AML-193 (cell line): ENCODE measurements at regions not wholly inside any gene's neighbourhood (a gene's known extent, or its start where the extent isn't known, plus 50 kb on each side); places are given as distances from the start of the nearest gene placed in this dataset.
A peak's percentile ranks its signal among the peaks of the same experiment; 100 is the strongest.
"Not testable (repeated sequence)": the region's sequence is repeated elsewhere in the genome, so short reads cannot be mapped to it uniquely, and the experiment has no call there.

Experiments used
- DNase-seq, 2 experiments: peaks; one replicate each; lab custom pipeline; 2025; lab: John Stamatoyannopoulos, UW

DNA sequence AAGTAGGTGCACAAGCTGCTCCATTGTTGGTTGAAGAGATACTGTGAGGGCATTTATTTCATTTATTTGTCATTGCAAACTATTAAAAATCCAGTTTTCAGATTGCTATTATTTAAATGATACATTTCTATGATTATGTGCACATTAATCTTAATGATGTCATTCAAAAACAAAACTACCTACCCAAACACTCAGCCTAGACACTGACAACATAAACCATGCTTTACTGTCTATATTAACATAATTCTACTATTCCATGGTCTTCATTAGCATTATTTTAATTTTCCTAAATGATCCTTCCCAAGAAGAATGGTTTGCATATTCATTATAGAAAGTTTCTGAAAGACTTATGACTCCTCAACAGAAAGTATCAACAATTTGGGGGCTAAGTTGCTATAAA, 813.0 kb upstream of the SLITRK5 start:
- DNase-seq = no peak

DNA sequence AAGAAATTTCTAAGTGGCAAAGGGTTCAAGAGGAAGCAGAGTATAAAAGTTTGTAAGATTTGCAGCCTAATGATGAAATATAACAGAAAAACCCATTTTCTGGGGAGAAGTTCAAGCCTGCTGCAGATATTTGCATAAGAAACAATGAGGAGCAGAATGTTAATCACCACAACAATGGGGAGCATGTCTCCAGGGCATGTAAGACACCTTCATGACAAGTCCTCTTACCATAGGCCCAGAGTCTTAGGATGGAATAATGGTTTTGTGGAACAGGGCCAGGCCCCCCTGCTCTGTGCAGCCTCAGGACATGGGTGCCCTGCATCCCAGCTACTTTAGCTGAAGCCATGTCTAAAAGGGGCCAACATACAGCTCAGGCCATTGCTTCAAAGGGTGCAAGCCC, 809.0 kb upstream of the SLITRK5 start:
- DNase-seq = no peak

DNA sequence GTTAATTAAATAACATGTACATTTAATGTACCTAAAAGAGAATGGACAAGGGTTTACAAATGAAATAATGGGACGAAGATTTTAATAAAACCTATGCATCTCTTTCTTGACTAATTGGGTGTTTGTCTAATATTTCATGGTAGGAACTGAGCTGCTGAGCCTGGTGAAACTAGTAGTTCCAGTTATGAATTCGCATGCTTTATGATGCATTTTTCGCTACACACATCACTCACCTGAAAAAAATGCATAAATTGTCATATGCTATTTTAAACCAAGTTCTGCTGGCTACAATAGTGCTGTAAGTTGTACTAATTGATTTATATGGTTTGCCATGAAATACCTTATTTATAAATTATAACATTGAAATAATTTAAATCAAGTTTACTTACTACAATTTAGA, 806.8 kb upstream of the SLITRK5 start:
- DNase-seq = no peak

DNA sequence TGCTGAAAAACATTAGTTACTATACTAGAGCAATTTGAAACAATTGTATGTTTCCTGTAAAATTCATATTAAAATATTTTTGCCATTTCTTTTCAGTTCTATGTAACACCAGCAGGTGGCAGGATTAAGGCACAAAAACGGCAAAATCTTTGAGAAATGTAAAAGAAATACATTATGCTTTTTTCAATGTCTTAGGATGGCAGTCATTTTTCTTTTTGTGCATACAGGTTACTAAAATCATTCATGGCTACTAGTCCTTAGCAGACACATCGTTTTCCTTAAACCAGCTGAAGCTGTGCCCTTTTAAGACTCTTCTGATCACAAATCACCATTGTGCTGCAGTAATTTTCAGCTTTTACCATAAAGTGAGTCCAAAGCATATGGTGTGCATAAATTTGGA, 800.7 kb upstream of the SLITRK5 start:
- peak; percentile 20 to 50 for DNase-seq

DNA sequence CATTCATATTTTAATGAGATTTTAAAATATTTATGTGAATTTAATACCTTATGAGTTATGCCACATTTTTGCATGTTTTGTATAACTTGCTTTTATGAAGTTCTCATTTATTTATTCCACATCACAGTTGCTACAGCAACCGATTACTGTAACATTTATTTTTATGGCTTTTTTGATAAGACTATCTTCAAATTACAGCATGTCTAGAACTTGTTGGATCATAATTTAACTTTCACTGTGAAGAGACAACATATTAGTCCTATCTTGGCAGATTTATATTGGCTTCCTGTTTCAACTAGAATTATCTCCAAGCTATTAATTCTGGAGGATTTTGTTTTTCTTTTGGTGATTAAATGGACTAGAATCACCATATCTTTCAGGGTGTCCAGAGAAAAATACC, 793.7 kb upstream of the SLITRK5 start:
- DNase-seq = no peak

DNA sequence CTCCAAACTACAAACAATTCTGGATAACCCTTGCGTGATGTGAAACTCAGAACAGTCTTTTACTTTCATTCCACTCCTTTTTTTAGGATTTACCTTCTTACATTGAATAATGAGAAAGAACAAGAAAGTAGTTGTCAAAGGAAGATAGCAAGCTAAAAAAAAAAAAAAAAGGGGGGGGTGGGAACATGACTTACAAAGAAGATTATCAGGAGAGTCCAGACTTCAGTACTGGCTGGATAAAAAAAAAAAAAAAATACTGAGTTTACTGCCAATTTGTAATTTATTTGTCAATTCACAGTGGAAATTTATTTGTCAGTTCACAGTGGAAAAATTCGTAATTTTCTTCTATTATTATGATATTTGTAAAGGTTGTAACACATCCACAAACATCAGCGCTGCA, 792.4 kb upstream of the SLITRK5 start:
- DNase-seq = no peak

DNA sequence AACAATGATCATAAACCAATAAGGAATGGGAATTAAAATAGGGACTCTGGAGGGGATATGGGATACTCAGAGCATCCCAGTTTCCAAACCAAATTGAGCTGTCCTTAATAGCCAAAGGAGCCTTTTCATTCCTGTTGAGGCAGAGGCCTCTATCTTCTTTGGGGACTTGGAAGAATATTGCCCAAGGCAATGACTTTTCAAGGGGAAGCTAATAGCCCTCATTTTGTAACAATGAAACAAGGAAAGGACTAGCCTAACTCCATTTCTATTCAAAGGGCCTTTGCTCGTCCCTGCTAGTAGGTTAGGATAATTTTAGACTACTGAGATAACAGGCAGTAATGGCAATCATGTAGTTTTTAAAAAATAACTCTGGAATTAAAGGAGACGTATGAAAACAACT, 789.8 kb upstream of the SLITRK5 start:
- no peak for DNase-seq

DNA sequence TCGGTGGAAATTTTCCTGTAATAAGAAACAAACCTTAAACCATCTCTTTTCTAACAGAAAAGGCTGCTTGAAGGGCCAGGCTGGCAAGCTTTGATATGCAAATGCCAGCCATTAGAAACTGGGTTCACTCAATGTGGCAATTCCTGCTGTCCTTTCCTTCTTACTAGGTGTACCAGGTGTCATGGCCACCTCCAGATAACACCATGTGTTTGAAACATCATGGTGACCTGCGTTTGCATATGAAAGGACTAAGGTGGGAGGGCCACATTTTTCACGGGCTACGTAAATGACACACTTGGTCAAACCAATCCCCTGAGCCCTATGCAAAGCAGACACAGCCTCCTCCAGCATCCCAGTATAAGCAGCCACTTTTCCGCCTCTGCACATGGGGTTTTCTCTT, 789.1 kb upstream of the SLITRK5 start:
- DNase-seq = no peak

DNA sequence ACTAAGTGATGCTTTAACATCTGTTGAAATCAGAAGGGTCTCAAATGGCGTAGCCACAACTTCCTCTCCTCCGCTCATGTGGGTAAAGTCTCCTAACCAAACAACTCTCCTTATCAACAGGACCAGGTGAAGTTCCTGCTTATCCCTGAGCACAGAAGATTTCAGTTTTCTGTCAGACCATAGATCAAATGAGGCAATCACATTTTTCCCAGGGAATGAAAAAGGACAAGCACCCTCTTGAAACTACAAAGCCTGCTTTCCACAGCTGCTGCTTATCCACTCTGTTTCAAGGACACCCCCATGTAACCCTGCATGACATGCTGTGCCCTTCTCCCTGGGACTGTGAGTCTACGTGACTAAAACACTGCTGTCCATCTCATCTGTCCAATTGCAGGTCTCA, 788.3 kb upstream of the SLITRK5 start:
- no peak for DNase-seq

DNA sequence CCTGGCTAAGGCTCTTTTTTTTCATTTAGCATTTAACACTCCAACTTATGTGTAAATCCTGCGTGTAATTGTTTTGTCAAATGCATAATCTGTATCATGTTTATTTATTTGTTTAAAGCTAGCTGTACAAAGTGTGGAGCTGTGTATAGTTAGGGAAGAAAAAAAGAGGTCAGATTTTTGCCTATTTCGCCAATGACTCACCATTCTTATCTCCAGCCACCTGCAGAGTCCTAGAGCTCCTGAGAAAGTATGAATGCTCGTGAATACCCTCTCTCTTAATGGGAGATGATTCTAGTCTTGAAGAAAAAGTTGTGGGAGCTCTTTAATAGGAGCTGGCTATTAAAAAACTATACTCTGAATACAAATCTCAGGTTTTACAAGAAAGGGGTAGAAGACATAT, 778.8 kb upstream of the SLITRK5 start:
- DNase-seq = no peak

DNA sequence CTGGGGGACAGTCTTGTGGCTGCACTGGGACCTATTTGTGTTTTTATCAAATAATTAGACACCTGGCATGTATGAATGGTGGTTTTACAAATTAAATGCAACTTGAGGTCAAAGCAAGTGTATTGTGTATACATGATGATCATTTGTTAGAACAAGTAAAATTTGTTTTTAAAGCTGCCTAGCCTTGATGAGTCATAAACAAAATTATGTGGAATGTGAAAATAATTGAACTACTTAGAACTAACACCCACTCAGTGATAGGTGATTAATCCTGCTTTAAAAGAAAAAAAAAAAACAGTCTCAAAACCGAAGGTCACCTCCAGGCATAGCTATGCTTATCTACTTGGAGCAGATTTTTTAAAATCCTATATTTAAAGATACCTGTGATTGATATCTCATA, 770.3 kb upstream of the SLITRK5 start:
- DNase-seq = no peak

DNA sequence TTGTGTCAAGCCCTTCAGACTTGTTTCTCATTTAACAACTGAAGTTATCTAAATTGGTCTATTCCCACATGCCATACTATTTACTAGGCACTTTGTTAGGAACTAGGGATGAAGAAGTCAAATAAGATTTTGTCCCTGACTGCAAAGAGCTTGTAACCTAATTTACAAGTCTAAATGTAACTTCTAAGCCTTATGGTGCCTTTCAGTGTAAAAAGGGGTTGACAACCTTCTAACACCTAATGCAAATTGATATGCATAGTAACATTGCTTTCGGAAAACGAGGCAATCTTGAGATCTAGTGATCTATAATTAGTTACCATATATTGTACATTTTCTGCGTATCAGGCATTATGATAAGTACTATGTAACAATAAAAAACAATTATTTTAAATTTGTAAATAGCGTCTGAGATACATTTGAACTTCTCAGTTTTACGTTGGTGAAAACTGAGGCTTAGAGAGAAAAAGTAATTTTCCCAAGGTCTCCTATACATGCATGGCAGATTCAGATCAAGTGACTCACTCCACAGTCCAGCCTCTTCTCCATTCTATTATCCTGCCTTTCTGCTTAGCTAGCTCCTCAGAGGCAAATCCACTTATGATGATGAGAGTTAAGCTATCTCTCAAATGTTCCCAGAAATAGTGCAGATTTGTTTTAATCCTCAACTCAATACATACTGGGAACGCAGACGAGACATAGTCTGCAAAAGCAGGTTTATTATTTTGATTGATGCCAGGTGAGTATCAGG, 764.9 kb upstream of the SLITRK5 start:
- no peak for DNase-seq

DNA sequence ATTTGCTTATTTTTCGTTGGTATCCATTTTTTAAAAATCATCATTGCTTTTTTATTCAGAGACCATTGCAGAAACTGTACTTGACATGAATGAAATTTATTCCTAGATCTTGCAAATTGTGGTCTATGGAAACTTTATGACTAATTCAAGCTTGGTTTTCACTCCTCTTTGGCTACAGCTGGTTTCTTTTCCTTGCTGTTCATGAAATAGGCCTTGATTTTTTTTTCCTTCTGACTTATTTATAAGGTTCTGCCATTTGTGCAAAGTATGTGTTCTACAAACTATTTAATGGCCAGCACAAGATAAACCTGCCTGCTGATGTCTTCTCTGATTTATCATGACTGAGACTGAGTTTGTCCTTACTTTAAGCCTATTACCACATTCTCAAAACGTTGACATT, 764.0 kb upstream of the SLITRK5 start:
- no peak for DNase-seq

DNA sequence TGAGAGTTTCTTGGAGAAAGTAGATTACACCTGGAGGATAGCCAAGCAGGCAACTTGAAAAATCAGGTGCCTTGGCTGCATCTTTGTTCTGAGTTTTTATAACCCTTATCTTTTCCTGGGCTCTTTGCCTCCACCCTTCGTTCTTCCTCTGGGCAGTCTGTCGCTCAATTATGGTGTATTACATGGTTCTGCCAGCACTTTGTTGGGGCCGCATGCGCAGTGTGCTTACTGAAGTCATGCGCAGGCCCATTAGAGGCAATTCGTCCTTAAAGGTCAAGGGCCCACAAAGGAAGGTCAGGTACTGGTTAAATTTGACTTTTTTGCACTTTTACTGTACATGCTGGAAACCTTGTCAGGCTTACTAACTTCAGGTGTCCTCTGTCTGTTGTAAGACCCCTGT, 761.9 kb upstream of the SLITRK5 start:
- no peak for DNase-seq

DNA sequence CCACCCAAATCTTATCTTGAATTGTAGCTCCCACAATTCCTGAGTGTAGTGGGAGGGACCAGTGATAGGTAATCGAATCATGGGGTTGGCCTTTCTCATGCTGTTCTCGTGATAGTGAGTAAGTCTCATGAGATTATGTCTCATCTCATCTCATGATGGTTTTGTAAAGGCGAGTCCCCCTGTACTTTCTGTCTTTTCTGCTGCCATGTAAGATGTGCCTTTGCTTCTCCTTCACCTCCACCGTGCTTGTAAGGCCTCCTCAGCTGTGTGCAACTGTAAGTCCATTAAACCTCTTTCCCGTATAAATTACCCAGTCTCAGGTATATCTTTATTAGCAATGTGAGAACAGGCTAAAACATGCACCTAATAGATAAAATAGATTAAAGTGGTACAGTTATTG, 756.4 kb upstream of the SLITRK5 start:
- no peak for DNase-seq

DNA sequence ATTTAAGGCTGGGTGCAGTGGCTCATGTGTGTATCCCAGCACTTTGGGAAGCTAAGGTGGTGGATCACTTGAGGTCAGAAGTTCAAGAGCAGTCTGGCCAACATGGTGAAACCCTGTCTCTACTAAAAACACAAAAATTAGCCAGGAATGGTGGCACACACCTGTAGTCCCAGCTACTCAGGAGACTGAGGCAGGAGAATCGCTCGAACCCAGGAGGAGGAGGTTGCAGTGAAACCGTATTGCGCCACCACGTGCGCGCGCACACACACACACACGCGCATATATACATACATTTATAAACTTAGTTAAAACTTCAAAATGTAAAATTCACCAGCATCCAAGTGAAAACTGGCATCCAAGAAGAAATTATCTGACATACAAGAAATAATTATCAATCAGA, 753.7 kb upstream of the SLITRK5 start:
- DNase-seq = not testable (repeated sequence)

DNA sequence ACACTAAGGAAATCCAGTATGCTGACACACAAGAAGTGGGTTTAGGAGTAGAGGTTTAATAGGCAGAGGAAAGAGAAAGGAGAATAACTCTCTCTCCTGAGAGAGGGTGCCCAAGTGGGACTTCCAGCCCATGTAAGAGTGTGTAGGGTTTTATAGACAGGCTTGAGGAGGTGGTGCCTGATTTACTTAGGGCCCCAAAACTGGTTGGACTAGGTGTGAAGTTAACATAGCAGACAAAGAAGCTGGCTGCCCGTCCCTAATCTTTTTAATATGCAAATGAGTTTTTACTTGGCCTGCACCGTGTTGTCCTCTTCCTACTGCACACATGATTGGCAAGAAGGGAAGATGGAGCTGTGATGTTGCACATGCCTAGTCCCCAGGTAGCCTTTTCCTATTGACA, 752.5 kb upstream of the SLITRK5 start:
- DNase-seq = no peak

DNA sequence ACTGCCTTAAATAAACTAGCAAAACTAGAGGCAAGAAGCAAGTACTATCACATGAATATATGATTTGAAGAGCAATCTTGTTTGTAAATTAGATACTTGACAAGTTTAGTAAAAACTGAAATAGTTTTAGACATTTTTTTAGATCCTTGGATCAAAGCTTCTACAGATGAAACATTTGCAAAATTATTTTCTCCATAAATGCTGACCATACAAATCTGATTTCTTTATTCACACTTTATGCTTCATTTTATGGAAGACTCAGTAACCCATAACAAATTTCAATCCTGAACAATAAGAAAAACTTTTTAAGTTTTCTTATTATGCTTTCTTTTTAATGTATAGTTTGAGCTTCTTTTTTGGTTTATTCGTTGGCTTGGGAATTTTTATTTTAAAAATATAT, 750.2 kb upstream of the SLITRK5 start:
- no peak for DNase-seq

DNA sequence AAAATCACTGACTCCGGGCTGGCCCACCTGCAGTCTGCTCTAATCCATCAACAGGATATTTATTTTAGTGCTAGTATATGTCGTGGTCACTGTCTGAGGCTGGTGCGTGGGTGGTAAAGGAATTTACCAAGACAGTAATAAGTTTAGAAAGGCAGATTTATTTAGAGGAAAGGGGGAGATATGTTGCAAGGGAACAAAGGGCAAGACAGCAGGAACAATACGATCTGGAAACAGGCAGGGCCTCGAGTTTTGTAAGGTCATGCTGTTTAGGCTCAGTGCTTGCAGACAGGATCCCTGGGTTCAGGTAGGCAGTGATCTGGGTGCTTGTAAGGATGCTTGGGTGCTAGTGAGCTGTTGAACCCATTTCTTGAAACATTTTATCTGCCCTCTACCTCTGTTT, 748.2 kb upstream of the SLITRK5 start:
- no peak for DNase-seq

DNA sequence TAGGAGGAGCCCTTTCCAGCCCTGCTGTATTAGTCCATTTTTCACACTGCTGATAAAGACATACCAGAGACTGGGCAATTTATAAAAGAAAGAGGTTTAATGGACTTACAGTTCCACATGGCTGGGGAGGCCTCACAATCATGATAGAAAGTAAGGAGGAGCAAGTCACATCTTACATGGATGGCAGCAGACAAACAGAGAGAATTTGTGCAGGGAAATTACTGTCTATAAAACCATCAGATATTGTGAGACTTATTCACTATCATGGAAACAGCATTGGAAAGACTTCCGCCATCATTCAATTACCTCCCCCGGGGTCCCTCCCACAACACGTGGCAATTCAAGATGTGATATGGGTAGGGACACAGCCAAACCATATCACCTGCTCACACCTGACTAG, 744.3 kb upstream of the SLITRK5 start:
- not testable (repeated sequence) for DNase-seq

DNA sequence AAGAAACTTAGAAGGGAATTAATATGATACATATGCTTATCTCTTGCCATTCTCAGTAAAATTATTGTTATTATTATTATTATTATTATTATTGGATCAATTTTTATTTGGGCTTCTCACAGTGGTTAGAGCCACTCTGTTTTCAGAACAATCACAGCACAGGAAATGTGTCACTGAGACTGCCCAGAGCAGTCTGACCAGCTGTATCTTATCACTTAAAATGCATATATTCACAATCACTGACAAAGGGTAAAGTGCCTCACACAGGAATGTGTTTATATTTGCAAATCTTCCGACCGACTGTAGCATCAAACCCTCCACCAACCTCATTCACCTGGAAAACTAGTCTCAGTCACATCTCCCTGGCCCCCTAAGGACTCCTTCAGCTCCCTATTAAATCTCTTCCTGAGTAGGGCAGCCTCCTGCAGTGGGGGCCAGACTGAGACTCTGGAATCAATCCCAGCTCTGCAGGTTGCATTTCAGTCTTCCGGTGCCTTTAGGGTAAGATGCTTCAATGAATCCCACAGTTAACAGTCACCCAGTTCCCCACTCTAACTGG, 738.3 kb upstream of the SLITRK5 start:
- DNase-seq = no peak

DNA sequence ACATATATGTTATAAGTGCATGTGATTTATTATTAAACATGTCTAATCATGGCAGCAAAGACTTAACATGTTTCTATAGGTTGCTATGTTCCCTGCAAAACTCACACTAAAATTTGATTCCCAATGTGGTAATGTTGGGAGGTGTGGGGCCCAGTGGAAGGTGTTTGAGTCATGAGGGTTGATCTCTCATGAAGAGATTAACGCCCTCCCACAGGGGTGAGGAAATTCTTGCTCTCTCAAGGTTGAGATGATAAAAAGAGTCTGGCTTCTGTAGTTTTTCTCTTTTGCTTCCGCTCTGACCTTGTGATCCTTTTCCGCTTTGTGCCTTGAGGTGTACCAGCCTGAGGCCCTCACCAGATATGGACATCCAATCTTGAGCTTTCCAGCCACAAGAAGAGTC, 737.5 kb upstream of the SLITRK5 start:
- no peak for DNase-seq

DNA sequence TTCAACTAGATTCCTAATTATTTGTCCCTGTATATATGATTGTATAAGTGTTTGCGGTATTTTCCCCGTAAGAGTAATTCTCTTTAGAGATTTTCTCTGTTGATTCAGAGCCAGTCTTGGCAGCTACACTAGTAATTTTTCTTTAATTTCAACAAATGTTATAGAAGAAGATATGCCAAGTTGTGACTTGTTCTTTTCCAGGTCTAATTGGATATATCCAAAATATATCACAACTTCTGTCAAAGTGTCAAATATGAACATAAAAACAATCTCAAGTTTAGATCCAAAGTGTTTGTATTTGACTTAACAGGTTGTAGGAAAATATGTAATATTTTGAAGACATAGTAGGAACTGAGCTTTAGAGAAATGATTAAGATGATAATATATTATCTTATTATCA, 733.9 kb upstream of the SLITRK5 start:
- DNase-seq = no peak

DNA sequence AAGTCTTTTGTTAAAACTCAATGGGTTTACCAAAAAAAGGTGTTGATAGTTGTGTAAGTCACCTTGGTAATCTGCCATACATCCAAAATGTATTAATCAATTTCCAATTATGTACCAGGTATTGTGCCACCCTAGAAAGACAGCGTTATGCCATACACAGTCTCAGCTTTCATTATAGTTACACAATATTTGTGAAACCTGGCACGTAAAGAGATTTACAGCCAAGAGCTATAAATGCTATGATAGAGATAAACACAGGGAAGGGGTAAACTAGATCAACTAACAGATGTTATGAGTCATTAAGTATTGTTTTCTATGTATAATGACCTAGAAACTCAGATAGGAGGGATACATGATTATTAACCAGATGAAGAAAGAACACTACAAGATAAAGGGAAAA, 725.6 kb upstream of the SLITRK5 start:
- DNase-seq = no peak
